ENCODE measurements at regions not wholly inside any gene's neighbourhood (a gene's known extent, or its start where the extent isn't known, plus 50 kb on each side); places are given as distances from the start of the nearest gene placed in this dataset.

DNA sequence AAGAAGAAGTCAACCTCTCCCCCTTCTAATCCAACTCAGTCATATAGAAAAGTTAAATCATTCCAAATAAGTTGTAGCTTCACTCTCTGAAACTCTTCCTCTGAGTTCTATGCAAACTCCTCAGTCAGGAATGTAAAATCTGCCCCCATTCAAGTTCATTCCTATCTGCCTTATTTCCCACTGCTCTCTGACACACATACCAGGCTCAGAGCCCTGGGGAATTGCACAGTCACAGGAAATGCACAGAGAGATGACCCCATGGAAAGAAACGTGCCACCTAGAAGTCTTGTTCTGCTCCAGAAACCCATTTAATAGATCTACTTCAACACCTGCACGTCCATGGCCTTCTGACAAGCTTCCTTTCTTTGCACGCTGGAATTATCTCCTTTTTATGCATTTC is 236.0 kb upstream of the VCX3A start:
- no peak for TF ChIP-seq EZH2phosphoT487 (IDR thresholded peaks at IDR 0.05; ENCODE audit: borderline replicate concordance, low read length)
- TF ChIP-seq, protein P1, sequence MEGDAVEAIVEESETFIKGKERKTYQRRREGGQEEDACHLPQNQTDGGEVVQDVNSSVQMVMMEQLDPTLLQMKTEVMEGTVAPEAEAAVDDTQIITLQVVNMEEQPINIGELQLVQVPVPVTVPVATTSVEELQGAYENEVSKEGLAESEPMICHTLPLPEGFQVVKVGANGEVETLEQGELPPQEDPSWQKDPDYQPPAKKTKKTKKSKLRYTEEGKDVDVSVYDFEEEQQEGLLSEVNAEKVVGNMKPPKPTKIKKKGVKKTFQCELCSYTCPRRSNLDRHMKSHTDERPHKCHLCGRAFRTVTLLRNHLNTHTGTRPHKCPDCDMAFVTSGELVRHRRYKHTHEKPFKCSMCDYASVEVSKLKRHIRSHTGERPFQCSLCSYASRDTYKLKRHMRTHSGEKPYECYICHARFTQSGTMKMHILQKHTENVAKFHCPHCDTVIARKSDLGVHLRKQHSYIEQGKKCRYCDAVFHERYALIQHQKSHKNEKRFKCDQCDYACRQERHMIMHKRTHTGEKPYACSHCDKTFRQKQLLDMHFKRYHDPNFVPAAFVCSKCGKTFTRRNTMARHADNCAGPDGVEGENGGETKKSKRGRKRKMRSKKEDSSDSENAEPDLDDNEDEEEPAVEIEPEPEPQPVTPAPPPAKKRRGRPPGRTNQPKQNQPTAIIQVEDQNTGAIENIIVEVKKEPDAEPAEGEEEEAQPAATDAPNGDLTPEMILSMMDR (IDR thresholded peaks at IDR 0.05; ENCODE audit: low read depth, low read length, poor library complexity, severe bottlenecking): no peak
